ENCODE measurements at regions not wholly inside any gene's neighbourhood (a gene's known extent, or its start where the extent isn't known, plus 50 kb on each side); places are given as distances from the start of the nearest gene placed in this dataset.

- no TSS peak for BruUV-seq (replicated peaks)
- H3K4me1 ChIP-seq (ENCODE audit: control insufficient read depth, insufficient read depth, low read length) = no peaks in the 10 kb centered on the region
- H3K36me3 ChIP-seq (ENCODE audit: control insufficient read depth in 2 of 2, insufficient read depth in 2 of 2, low read length in 1 of 2) = no peaks in the 10 kb centered on the region
- DNase-seq (ENCODE audit: low read depth, low spot score) = no peak
- SMC1A ChIA-PET (ENCODE audit: uncharacterized antibody, unreplicated experiment) = interaction anchor here (0.7 to 2.6 kb wide), 6 partner anchors 11 to 197 kb away, joined by 3 to 8 read pairs (median 4); no protein-coding TSS in a partner anchor
- H2AFZ ChIP-seq (ENCODE audit: control insufficient read depth, low read depth, low read length) = no peak overlapping the region
- RAD21 ChIA-PET (ENCODE audit: unreplicated experiment) = interaction anchor here (0.8 to 1.9 kb wide), 3 partner anchors 10 to 222 kb away, joined by 3 to 4 read pairs (median 4); no protein-coding TSS in a partner anchor
- no peaks in the 10 kb centered on the region for H4K20me1 ChIP-seq (ENCODE audit: control insufficient read depth, insufficient read depth)
- POLR2A ChIA-PET = interaction anchor here (0.8 kb wide), 1 partner anchor 13 kb away, joined by 3 read pairs; no protein-coding TSS in a partner anchor
- H3K4me3 ChIP-seq = no peak overlapping the region
- H3K79me2 ChIP-seq (ENCODE audit: control insufficient read depth, insufficient read depth, low read length) = no peaks in the 10 kb centered on the region
- ATAC-seq = peak; percentile 83
- FAIRE-seq = no peak
- intact Hi-C loops (cut with micrococcal nuclease; ENCODE audit: unreplicated experiment) (no loop called here), in situ Hi-C loops (cut with MboI) (no loop called here)
- no peak overlapping the region for H3K27ac ChIP-seq (ENCODE audit: control insufficient read depth, insufficient read depth)
- CTCF ChIA-PET = interaction anchor here (1.1 kb wide), 1 partner anchor 19 kb away, joined by 4 read pairs; no protein-coding TSS in a partner anchor
- no peaks in the 10 kb centered on the region for H3K27me3 ChIP-seq (replicated peaks in 1 of 2; ENCODE audit: control insufficient read depth in 2 of 2, insufficient read depth in 2 of 2, low read length in 1 of 2)
- H3K9ac ChIP-seq (ENCODE audit: control insufficient read depth, insufficient read depth, low read length) = no peak overlapping the region
- no peak overlapping the region for H3K4me2 ChIP-seq (ENCODE audit: control insufficient read depth, insufficient read depth)
- no peaks in the 10 kb centered on the region for H3K9me3 ChIP-seq (replicated peaks; ENCODE audit: control insufficient read depth, insufficient read depth, low read length)
- TF ChIP-seq BCLAF1 (IDR thresholded peaks at IDR 0.05) (no peak), ZNF24 (IDR thresholded peaks at IDR 0.05) (no peak), CEBPB (IDR thresholded peaks at IDR 0.05; ENCODE audit: borderline replicate concordance in 1 of 2, low read depth in 2 of 2, low read length in 2 of 2) (no peak), KLF5 (IDR thresholded peaks at IDR 0.05; ENCODE audit: partially characterized antibody) (no peak), NBN (IDR thresholded peaks at IDR 0.05) (no peak), ZNF384 (IDR thresholded peaks at IDR 0.05; ENCODE audit: borderline replicate concordance, low read depth, low read length) (no peak), TCF7 (IDR thresholded peaks at IDR 0.05; ENCODE audit: borderline replicate concordance) (no peak), NFIC (IDR thresholded peaks at IDR 0.05; ENCODE audit: low read depth, low read length) (no peak), RAD21 (IDR thresholded peaks at IDR 0.05; ENCODE audit: insufficient read depth, low read depth, low read length) (no peak), ZNF622 (IDR thresholded peaks at IDR 0.05) (no peak), CEBPZ (IDR thresholded peaks at IDR 0.05; ENCODE audit: low read depth, low read length) (no peak), MYB (IDR thresholded peaks at IDR 0.05; ENCODE audit: borderline replicate concordance, low read depth, low read length) (no peak)
- TF ChIP-seq, protein P1, sequence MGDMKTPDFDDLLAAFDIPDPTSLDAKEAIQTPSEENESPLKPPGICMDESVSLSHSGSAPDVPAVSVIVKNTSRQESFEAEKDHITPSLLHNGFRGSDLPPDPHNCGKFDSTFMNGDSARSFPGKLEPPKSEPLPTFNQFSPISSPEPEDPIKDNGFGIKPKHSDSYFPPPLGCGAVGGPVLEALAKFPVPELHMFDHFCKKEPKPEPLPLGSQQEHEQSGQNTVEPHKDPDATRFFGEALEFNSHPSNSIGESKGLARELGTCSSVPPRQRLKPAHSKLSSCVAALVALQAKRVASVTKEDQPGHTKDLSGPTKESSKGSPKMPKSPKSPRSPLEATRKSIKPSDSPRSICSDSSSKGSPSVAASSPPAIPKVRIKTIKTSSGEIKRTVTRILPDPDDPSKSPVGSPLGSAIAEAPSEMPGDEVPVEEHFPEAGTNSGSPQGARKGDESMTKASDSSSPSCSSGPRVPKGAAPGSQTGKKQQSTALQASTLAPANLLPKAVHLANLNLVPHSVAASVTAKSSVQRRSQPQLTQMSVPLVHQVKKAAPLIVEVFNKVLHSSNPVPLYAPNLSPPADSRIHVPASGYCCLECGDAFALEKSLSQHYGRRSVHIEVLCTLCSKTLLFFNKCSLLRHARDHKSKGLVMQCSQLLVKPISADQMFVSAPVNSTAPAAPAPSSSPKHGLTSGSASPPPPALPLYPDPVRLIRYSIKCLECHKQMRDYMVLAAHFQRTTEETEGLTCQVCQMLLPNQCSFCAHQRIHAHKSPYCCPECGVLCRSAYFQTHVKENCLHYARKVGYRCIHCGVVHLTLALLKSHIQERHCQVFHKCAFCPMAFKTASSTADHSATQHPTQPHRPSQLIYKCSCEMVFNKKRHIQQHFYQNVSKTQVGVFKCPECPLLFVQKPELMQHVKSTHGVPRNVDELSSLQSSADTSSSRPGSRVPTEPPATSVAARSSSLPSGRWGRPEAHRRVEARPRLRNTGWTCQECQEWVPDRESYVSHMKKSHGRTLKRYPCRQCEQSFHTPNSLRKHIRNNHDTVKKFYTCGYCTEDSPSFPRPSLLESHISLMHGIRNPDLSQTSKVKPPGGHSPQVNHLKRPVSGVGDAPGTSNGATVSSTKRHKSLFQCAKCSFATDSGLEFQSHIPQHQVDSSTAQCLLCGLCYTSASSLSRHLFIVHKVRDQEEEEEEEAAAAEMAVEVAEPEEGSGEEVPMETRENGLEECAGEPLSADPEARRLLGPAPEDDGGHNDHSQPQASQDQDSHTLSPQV (IDR thresholded peaks at IDR 0.05) = no peak
Observed at GRCh38 chr13:81283561-81283960, 942.6 kb upstream of the SPRY2 start.

Data from GM12878 (cell line).